Hepatocyte (in vitro differentiated cells): ENCODE measurements at regions not wholly inside any gene's neighbourhood (a gene's known extent, or its start where the extent isn't known, plus 50 kb on each side); places are given as distances from the start of the nearest gene placed in this dataset.

ENCODE experiments used
- DNase-seq: peaks from one replicate; pipeline ENCODE4 v3.0.0-alpha.2; 2016; ENCODE audit warnings: low spot score
- H2AFZ ChIP-seq: fragments of 200-600 bp; sonication (generic); 2 replicates; pipeline ENCODE4 v1.6.0; 2016; ENCODE audit warnings: antibody characterized with exemption, mild to moderate bottlenecking
- H3K27ac ChIP-seq: fragments of 200-600 bp; sonication (generic); 2 replicates; pipeline ENCODE4 v1.5.1; 2016; ENCODE audit warnings: mild to moderate bottlenecking
- H3K27me3 ChIP-seq: fragments of 200-600 bp; sonication (generic); 2 replicates; pipeline ENCODE4 v1.6.1; 2016
- H3K36me3 ChIP-seq: fragments of 200-600 bp; sonication (generic); replicated peaks from 2 replicates; pipeline ENCODE4 v1.5.1; 2016; ENCODE audit warnings: low read depth; ENCODE audit not compliant: insufficient read depth
- H3K4me1 ChIP-seq: fragments of 200-600 bp; sonication (generic); 2 replicates; pipeline ENCODE4 v1.5.1; 2016; ENCODE audit warnings: mild to moderate bottlenecking, moderate library complexity; ENCODE audit not compliant: insufficient read depth
- H3K4me2 ChIP-seq: fragments of 200-600 bp; sonication (generic); 2 replicates; pipeline ENCODE4 v1.6.0; 2016
- H3K4me3 ChIP-seq: fragments of 200-600 bp; sonication (generic); 2 replicates; pipeline ENCODE4 v1.5.1; 2016; ENCODE audit warnings: mild to moderate bottlenecking
- H3K79me2 ChIP-seq: fragments of 200-600 bp; sonication (generic); 2 replicates; pipeline ENCODE4 v1.6.0; 2017; ENCODE audit warnings: mild to moderate bottlenecking
- H3K9me2 ChIP-seq: fragments of 200-600 bp; sonication (generic); replicated peaks from 2 replicates; pipeline ENCODE4 v1.6.0; 2017; ENCODE audit warnings: mild to moderate bottlenecking; ENCODE audit not compliant: insufficient read depth
- H3K9me3 ChIP-seq: fragments of 200-600 bp; sonication (generic); 2 replicates; pipeline ENCODE4 v1.5.1; 2016; ENCODE audit warnings: low read depth, mild to moderate bottlenecking
- H4K20me1 ChIP-seq: fragments of 200-600 bp; sonication (generic); 2 replicates; pipeline ENCODE4 v1.6.0; 2016; ENCODE audit warnings: mild to moderate bottlenecking; ENCODE audit not compliant: insufficient read depth, poor library complexity, severe bottlenecking
- EZH2 ChIP-seq: fragments of 200-600 bp; sonication (generic); IDR thresholded peaks from 2 replicates; pipeline ENCODE4 v1.6.1; 2016; ENCODE audit warnings: antibody characterized with exemption, mild to moderate bottlenecking, borderline replicate concordance
- EZH2phosphoT487 ChIP-seq: fragments of 200-600 bp; sonication (generic); IDR thresholded peaks from one replicate; pipeline ENCODE4 v1.6.1; 2018; ENCODE audit warnings: antibody characterized with exemption, mild to moderate bottlenecking, low read depth, moderate library complexity; ENCODE audit not compliant: unreplicated experiment, severe bottlenecking
- WGBS: methylation state at CpG from one replicate; pipeline ENCODE4 v1.1.6; 2016; ENCODE audit warnings: low lambda C conversion rate; ENCODE audit errors: missing lambda C conversion rate; 5-methylcytosine and 5-hydroxymethylcytosine counted together
- TF ChIP-seq, protein P1 (sequence below): fragments of 200-600 bp; sonication (generic); IDR thresholded peaks from 2 replicates; pipeline ENCODE4 v1.5.1; 2016; ENCODE audit warnings: antibody characterized with exemption, mild to moderate bottlenecking; ENCODE audit not compliant: poor library complexity

GRCh38 chr7:36038063-36038721 lies 114.9 kb upstream of the EEPD1 start:
- no peak overlapping the region for H3K4me2 ChIP-seq
- WGBS: 89% methylated on average over 7 of the region's 7 CpGs

DNA sequence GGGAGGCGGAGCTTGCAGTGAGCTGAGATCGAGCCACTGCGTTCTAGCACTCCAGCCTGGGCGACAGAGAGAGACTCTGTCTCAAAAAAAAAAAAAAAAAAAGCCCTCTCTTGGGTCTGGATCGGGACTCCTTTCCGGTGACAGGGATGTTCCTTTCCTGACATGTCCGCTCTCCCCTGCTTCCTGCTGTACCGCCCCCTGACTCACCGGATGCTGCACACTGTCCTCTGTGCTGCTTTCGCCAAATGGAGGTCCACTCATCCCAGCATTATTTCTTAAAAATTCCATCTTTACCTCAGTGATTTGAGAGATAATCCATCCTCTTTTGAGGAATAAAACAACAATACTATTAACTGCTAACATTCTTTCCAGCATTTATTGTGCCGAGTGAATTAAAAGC lies 113.8 kb upstream of the EEPD1 start:
- peaks cover 12% of the 10 kb centered on the region for H3K4me1 ChIP-seq
- 87% methylated on average over 11 of the region's 11 CpGs for WGBS
- H3K4me3 ChIP-seq: no peak overlapping the region
- H4K20me1 ChIP-seq: no peaks in the 10 kb centered on the region
- no peak overlapping the region for H3K4me2 ChIP-seq
- DNase-seq: no peak
- H3K27me3 ChIP-seq: no peaks in the 10 kb centered on the region
- H3K79me2 ChIP-seq: no peaks in the 10 kb centered on the region
- H3K36me3 ChIP-seq: no peaks in the 10 kb centered on the region
- H3K9me2 ChIP-seq: no peaks in the 10 kb centered on the region
- TF ChIP-seq EZH2phosphoT487 (no peak), EZH2 (no peak)
- TF ChIP-seq, protein P1, sequence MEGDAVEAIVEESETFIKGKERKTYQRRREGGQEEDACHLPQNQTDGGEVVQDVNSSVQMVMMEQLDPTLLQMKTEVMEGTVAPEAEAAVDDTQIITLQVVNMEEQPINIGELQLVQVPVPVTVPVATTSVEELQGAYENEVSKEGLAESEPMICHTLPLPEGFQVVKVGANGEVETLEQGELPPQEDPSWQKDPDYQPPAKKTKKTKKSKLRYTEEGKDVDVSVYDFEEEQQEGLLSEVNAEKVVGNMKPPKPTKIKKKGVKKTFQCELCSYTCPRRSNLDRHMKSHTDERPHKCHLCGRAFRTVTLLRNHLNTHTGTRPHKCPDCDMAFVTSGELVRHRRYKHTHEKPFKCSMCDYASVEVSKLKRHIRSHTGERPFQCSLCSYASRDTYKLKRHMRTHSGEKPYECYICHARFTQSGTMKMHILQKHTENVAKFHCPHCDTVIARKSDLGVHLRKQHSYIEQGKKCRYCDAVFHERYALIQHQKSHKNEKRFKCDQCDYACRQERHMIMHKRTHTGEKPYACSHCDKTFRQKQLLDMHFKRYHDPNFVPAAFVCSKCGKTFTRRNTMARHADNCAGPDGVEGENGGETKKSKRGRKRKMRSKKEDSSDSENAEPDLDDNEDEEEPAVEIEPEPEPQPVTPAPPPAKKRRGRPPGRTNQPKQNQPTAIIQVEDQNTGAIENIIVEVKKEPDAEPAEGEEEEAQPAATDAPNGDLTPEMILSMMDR: no peak
- H2AFZ ChIP-seq: no peak overlapping the region
- H3K9me3 ChIP-seq: no peaks in the 10 kb centered on the region
- H3K27ac ChIP-seq: no peak overlapping the region

More at GRCh38 chr7:36038063-36038721, 114.9 kb upstream of the EEPD1 start:
- Histone ChIP-seq H3K4me1 (peaks cover 12% of the 10 kb centered on the region), H3K4me3 (no peak overlapping the region), H3K79me2 (no peaks in the 10 kb centered on the region), H3K36me3 (no peaks in the 10 kb centered on the region), H4K20me1 (no peaks in the 10 kb centered on the region), H3K9me3 (no peaks in the 10 kb centered on the region), H3K9me2 (no peaks in the 10 kb centered on the region), H3K27me3 (no peaks in the 10 kb centered on the region), H2AFZ (no peak overlapping the region), H3K27ac (peak overlapping the region; percentile 36)
- TF ChIP-seq EZH2phosphoT487 (no peak), EZH2 (no peak)
- TF ChIP-seq, protein P1: no peak
- DNase-seq: no peak

- Histone ChIP-seq H3K79me2 (no peaks in the 10 kb centered on the region), H3K27ac (no peak overlapping the region)
Measured at GRCh38 chr7:36039671-36040070, 113.4 kb upstream of the EEPD1 start.

More at GRCh38 chr7:36039671-36040070, 113.4 kb upstream of the EEPD1 start:
- no peak overlapping the region for H3K4me3 ChIP-seq
- no peak for DNase-seq
- TF ChIP-seq, protein P1: no peak
- no peak for TF ChIP-seq EZH2phosphoT487
- no peak for TF ChIP-seq EZH2
- no peak overlapping the region for H2AFZ ChIP-seq
- H3K27me3 ChIP-seq: no peaks in the 10 kb centered on the region
- no peaks in the 10 kb centered on the region for H3K9me2 ChIP-seq
- WGBS: 62% methylated on average over 3 of the region's 3 CpGs
- no peak overlapping the region for H3K4me2 ChIP-seq
- peaks cover 12% of the 10 kb centered on the region for H3K4me1 ChIP-seq
- H4K20me1 ChIP-seq: no peaks in the 10 kb centered on the region
- H3K9me3 ChIP-seq: no peaks in the 10 kb centered on the region
- no peaks in the 10 kb centered on the region for H3K36me3 ChIP-seq
